ENCODE measurements at regions not wholly inside any gene's neighbourhood (a gene's known extent, or its start where the extent isn't known, plus 50 kb on each side); places are given as distances from the start of the nearest gene placed in this dataset.

DNA sequence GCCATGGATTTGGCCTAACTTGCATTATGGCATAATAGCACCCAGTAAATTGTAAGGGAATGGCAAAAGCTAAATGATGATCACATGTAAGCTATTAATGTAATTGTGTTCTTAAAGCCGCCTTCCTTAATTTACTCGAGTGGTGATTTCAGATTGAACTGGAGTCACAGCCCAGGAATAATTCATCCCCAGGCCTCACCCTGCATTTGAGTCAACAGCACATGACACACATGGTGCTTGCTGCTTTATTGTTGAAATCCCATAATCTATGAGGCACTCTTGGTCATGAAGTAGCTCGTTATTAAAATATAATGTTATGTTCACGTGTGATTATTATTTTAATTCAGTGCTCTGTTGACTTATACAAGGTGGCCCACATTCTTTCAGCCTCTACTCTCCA lies 547.5 kb downstream of the VRK1 start:
- TF ChIP-seq, protein P1, sequence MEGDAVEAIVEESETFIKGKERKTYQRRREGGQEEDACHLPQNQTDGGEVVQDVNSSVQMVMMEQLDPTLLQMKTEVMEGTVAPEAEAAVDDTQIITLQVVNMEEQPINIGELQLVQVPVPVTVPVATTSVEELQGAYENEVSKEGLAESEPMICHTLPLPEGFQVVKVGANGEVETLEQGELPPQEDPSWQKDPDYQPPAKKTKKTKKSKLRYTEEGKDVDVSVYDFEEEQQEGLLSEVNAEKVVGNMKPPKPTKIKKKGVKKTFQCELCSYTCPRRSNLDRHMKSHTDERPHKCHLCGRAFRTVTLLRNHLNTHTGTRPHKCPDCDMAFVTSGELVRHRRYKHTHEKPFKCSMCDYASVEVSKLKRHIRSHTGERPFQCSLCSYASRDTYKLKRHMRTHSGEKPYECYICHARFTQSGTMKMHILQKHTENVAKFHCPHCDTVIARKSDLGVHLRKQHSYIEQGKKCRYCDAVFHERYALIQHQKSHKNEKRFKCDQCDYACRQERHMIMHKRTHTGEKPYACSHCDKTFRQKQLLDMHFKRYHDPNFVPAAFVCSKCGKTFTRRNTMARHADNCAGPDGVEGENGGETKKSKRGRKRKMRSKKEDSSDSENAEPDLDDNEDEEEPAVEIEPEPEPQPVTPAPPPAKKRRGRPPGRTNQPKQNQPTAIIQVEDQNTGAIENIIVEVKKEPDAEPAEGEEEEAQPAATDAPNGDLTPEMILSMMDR (IDR thresholded peaks at IDR 0.05) = no peak
- TF ChIP-seq POLR2A (IDR thresholded peaks at IDR 0.05) = no peak
